Type B pancreatic cell (in vitro differentiated cells): ENCODE measurements at regions not wholly inside any gene's neighbourhood (a gene's known extent, or its start where the extent isn't known, plus 50 kb on each side); places are given as distances from the start of the nearest gene placed in this dataset.

ENCODE experiments used
- DNase-seq: peaks from one replicate; pipeline ENCODE4 v3.0.0; 2021; ENCODE audit warnings: mixed read lengths; ENCODE audit not compliant: unreplicated experiment; ENCODE audit errors: extremely low spot score
- H3K27ac Mint-ChIP-seq: 2 replicates; pipeline ENCODE4 v1.8.0; 2021; ENCODE audit warnings: mild to moderate bottlenecking, mixed read lengths
- H3K27me3 Mint-ChIP-seq: 2 replicates; pipeline ENCODE4 v1.8.0; 2021; ENCODE audit warnings: mixed read lengths
- H3K36me3 Mint-ChIP-seq: 2 replicates; pipeline ENCODE4 v1.8.0; 2021; ENCODE audit warnings: mixed read lengths
- H3K4me1 Mint-ChIP-seq: one replicate; pipeline ENCODE4 v1.8.0; 2021; ENCODE audit warnings: mixed read lengths; ENCODE audit not compliant: unreplicated experiment
- H3K4me3 Mint-ChIP-seq: 2 replicates; pipeline ENCODE4 v1.8.0; 2021; ENCODE audit warnings: mild to moderate bottlenecking, mixed read lengths
- H3K9me3 Mint-ChIP-seq: 2 replicates; pipeline ENCODE4 v1.8.0; 2021; ENCODE audit warnings: mixed read lengths
- CTCF ChIP-seq: fragments of 200-600 bp; sonication (generic); conservative IDR thresholded peaks from 2 replicates; pipeline ENCODE4 v1.5.0; 2021; ENCODE audit warnings: antibody characterized with exemption, mild to moderate bottlenecking

- Mint-ChIP-seq H3K4me1 (peaks cover 8% of the 10 kb centered on the region), H3K36me3 (no peaks in the 10 kb centered on the region), H3K4me3 (no peak overlapping the region), H3K27me3 (no peaks in the 10 kb centered on the region), H3K9me3 (peaks cover 7% of the 10 kb centered on the region), H3K27ac (no peak overlapping the region)
- no peak for TF ChIP-seq CTCF
- no peak for DNase-seq
Observed at GRCh38 chr10:43774234-43774769, 125.6 kb upstream of the ZNF32 start.

- DNase-seq = no peak
- Mint-ChIP-seq H3K4me3 (no peak overlapping the region), H3K27me3 (no peaks in the 10 kb centered on the region), H3K4me1 (peaks cover 8% of the 10 kb centered on the region), H3K27ac (no peak overlapping the region), H3K36me3 (no peaks in the 10 kb centered on the region), H3K9me3 (peaks cover 8% of the 10 kb centered on the region)
- TF ChIP-seq CTCF = no peak
Observed at GRCh38 chr10:43773736-43774135, 125.1 kb upstream of the ZNF32 start.

GRCh38 chr10:43772171-43772570 is 123.5 kb upstream of the ZNF32 start:
- Mint-ChIP-seq H3K27me3 (no peaks in the 10 kb centered on the region), H3K27ac (no peak overlapping the region)
- no peak for DNase-seq

GRCh38 chr10:43771675-43772074 is 123.0 kb upstream of the ZNF32 start:
- no peak for TF ChIP-seq CTCF
- H3K36me3 Mint-ChIP-seq = no peaks in the 10 kb centered on the region

More at GRCh38 chr10:43772171-43772570, 123.5 kb upstream of the ZNF32 start:
- H3K4me1 Mint-ChIP-seq = peaks cover 8% of the 10 kb centered on the region
- no peak overlapping the region for H3K4me3 Mint-ChIP-seq
- no peak for TF ChIP-seq CTCF
- H3K36me3 Mint-ChIP-seq = no peaks in the 10 kb centered on the region
- peaks cover 11% of the 10 kb centered on the region for H3K9me3 Mint-ChIP-seq

GRCh38 chr10:43765516-43765915 is 116.8 kb upstream of the ZNF32 start:
- Mint-ChIP-seq H3K27ac (no peak overlapping the region), H3K9me3 (peaks cover 4% of the 10 kb centered on the region), H3K36me3 (no peaks in the 10 kb centered on the region), H3K4me3 (no peak overlapping the region), H3K4me1 (no peaks in the 10 kb centered on the region), H3K27me3 (no peaks in the 10 kb centered on the region)
- no peak for DNase-seq
- TF ChIP-seq CTCF = no peak

More at GRCh38 chr10:43771675-43772074, 123.0 kb upstream of the ZNF32 start:
- Mint-ChIP-seq H3K27ac (no peak overlapping the region), H3K4me1 (peaks cover 8% of the 10 kb centered on the region), H3K9me3 (peaks cover 11% of the 10 kb centered on the region), H3K27me3 (no peaks in the 10 kb centered on the region), H3K4me3 (no peak overlapping the region)
- DNase-seq = no peak

- Mint-ChIP-seq H3K4me3 (no peak overlapping the region), H3K36me3 (no peaks in the 10 kb centered on the region)
Observed at GRCh38 chr10:43763846-43764245, 115.2 kb upstream of the ZNF32 start.

More at GRCh38 chr10:43763846-43764245, 115.2 kb upstream of the ZNF32 start:
- H3K27me3 Mint-ChIP-seq = no peaks in the 10 kb centered on the region
- no peaks in the 10 kb centered on the region for H3K4me1 Mint-ChIP-seq
- no peak for TF ChIP-seq CTCF
- H3K27ac Mint-ChIP-seq = no peak overlapping the region
- H3K9me3 Mint-ChIP-seq = peaks cover 3% of the 10 kb centered on the region
- DNase-seq = no peak
